Neural progenitor cell (in vitro differentiated cells): ENCODE measurements at regions not wholly inside any gene's neighbourhood (a gene's known extent, or its start where the extent isn't known, plus 50 kb on each side); places are given as distances from the start of the nearest gene placed in this dataset.
"Not testable (repeated sequence)": the region's sequence is repeated elsewhere in the genome, so short reads cannot be mapped to it uniquely, and the experiment has no call there.

Experiments used
- DNase-seq: peaks from one replicate; pipeline ENCODE4 v3.0.0-alpha.2; 2016; ENCODE audit warnings: low spot score
- H2AFZ ChIP-seq: fragments of 200-600 bp; sonication (generic); replicated peaks from 2 replicates; pipeline ENCODE4 v1.6.1; 2016; ENCODE audit warnings: antibody characterized with exemption
- H3F3A ChIP-seq: fragments of 200-600 bp; sonication (generic); 2 replicates; pipeline ENCODE4 v1.6.1; 2016; ENCODE audit warnings: antibody characterized with exemption, low read depth
- H3K27ac ChIP-seq: fragments of 200-600 bp; sonication (generic); 2 replicates; pipeline ENCODE4 v1.5.1; 2016; ENCODE audit warnings: mild to moderate bottlenecking
- H3K27me3 ChIP-seq: fragments of 200-600 bp; sonication (generic); 2 replicates; pipeline ENCODE4 v1.6.1; 2016; ENCODE audit warnings: mild to moderate bottlenecking, moderate library complexity
- H3K36me3 ChIP-seq: fragments of 200-600 bp; sonication (generic); 2 replicates; pipeline ENCODE4 v1.5.1; 2016
- H3K4me1 ChIP-seq: fragments of 200-600 bp; sonication (generic); 2 replicates; pipeline ENCODE4 v1.6.1; 2016; ENCODE audit warnings: mixed run types
- H3K4me2 ChIP-seq: fragments of 200-600 bp; sonication (generic); 2 replicates; pipeline ENCODE4 v1.6.1; 2016
- H3K4me3 ChIP-seq: fragments of 200-600 bp; sonication (generic); 2 replicates; pipeline ENCODE4 v1.5.1; 2016
- H3K79me2 ChIP-seq: fragments of 200-600 bp; sonication (generic); 2 replicates; pipeline ENCODE4 v1.6.1; 2016; ENCODE audit warnings: low read depth
- H3K9ac ChIP-seq: fragments of 200-600 bp; sonication (generic); 2 replicates; pipeline ENCODE4 v1.6.1; 2016
- H3K9me3 ChIP-seq: fragments of 200-600 bp; sonication (generic); 2 replicates; pipeline ENCODE4 v1.5.1; 2016; ENCODE audit warnings: low read depth
- H4K20me1 ChIP-seq: fragments of 200-600 bp; sonication (generic); 2 replicates; pipeline ENCODE4 v1.6.1; 2016; ENCODE audit warnings: low read depth
- H3K27ac Mint-ChIP-seq: 3 replicates; pipeline ENCODE4 v1.8.0; 2021; ENCODE audit warnings: mixed read lengths
- H3K27me3 Mint-ChIP-seq: 2 replicates; pipeline ENCODE4 v1.8.0; 2022; ENCODE audit warnings: low read depth, mild to moderate bottlenecking, inconsistent platforms, moderate library complexity, mixed read lengths; ENCODE audit not compliant: insufficient read depth
- H3K36me3 Mint-ChIP-seq: 3 replicates; pipeline ENCODE4 v1.8.0; 2021; ENCODE audit warnings: mixed read lengths
- H3K4me1 Mint-ChIP-seq: 3 replicates; pipeline ENCODE4 v1.8.0; 2021; ENCODE audit warnings: mixed read lengths
- H3K4me3 Mint-ChIP-seq: 3 replicates; pipeline ENCODE4 v1.8.0; 2021; ENCODE audit warnings: mild to moderate bottlenecking, moderate library complexity, mixed read lengths
- H3K9me3 Mint-ChIP-seq: 3 replicates; pipeline ENCODE4 v1.8.0; 2020; ENCODE audit warnings: mixed read lengths
- EZH2 ChIP-seq: fragments of 200-600 bp; sonication (generic); IDR thresholded peaks from 2 replicates; pipeline ENCODE4 v1.6.1; 2017; ENCODE audit warnings: antibody characterized with exemption, mild to moderate bottlenecking, moderate library complexity
- EZH2phosphoT487 ChIP-seq: fragments of 200-600 bp; sonication (generic); IDR thresholded peaks from 2 replicates; pipeline ENCODE4 v1.6.1; 2017; ENCODE audit warnings: antibody characterized with exemption
- TF ChIP-seq, protein P1 (sequence below): fragments of 200-600 bp; sonication (generic); IDR thresholded peaks from 2 replicates; pipeline ENCODE4 v1.5.1; 2017; ENCODE audit warnings: antibody characterized with exemption, mild to moderate bottlenecking

DNA sequence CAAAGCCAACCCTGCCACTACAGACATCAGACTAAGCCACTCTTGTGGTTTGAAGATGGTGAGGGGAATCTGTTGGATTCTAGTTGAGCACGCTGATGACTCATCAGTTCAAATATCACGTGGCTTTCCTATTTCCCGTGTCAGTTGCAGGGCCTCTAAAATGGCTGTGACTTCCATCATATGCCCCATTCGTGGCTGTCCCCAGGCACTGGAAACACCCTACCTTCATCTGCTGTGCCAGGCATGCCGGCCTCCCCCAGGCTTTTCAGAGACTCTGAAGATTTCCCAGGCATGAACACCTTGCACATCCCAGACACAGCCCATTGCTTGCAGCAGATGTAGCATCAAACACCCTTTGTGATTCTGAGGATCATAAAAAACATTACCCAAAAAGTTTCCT is 659.9 kb downstream of the UQCRFS1 start:
- TF ChIP-seq EZH2 = no peak
- TF ChIP-seq EZH2phosphoT487 = no peak
- TF ChIP-seq, protein P1, sequence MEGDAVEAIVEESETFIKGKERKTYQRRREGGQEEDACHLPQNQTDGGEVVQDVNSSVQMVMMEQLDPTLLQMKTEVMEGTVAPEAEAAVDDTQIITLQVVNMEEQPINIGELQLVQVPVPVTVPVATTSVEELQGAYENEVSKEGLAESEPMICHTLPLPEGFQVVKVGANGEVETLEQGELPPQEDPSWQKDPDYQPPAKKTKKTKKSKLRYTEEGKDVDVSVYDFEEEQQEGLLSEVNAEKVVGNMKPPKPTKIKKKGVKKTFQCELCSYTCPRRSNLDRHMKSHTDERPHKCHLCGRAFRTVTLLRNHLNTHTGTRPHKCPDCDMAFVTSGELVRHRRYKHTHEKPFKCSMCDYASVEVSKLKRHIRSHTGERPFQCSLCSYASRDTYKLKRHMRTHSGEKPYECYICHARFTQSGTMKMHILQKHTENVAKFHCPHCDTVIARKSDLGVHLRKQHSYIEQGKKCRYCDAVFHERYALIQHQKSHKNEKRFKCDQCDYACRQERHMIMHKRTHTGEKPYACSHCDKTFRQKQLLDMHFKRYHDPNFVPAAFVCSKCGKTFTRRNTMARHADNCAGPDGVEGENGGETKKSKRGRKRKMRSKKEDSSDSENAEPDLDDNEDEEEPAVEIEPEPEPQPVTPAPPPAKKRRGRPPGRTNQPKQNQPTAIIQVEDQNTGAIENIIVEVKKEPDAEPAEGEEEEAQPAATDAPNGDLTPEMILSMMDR = no peak
- no peaks in the 10 kb centered on the region for H3K4me1 ChIP-seq
- no peak overlapping the region for H3K4me3 ChIP-seq
- H3F3A ChIP-seq = no peaks in the 10 kb centered on the region
- no peaks in the 10 kb centered on the region for H3K9me3 Mint-ChIP-seq
- no peaks in the 10 kb centered on the region for H3K27me3 ChIP-seq
- peaks cover 4% of the 10 kb centered on the region for H3K4me1 Mint-ChIP-seq
- no peak overlapping the region for H3K27ac ChIP-seq
- H3K36me3 ChIP-seq = no peaks in the 10 kb centered on the region
- H4K20me1 ChIP-seq = no peaks in the 10 kb centered on the region
- no peak overlapping the region for H3K9ac ChIP-seq
- H3K27ac Mint-ChIP-seq = no peak overlapping the region
- H3K27me3 Mint-ChIP-seq = peaks cover 2% of the 10 kb centered on the region
- no peak for DNase-seq
- no peaks in the 10 kb centered on the region for H3K9me3 ChIP-seq
- no peaks in the 10 kb centered on the region for H3K36me3 Mint-ChIP-seq
- H3K79me2 ChIP-seq = no peaks in the 10 kb centered on the region
- H3K4me3 Mint-ChIP-seq = no peak overlapping the region
- H3K4me2 ChIP-seq = no peak overlapping the region
- H2AFZ ChIP-seq = no peak overlapping the region

DNA sequence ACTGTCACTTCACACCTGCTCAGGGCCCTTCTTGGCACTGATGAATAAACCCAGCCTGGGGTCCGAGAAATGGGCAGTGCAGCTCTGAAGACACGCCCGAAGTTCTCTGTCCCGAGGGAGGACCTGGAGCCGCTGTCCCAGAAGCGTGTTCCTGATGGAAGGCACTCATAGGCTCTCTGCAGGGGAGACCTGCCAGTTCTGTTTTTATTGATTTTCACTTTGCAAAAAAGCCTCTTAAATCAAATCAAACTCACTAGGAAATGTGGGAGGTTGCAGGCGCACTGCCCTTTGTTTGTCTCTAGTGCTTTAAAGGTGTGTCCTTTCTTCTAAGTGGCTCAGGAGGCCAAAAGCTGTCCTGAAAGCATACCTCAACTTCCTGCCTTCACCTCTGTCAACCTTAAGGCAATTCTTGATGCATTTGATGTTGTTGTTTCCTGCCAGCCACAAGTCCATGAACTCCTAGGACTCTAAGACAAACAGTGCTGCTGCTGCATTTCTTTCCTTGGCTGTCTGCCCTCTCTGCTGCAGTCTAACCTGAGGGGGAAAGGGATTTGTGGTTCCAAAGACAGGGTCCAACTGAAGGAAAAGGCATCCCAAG is 663.2 kb downstream of the UQCRFS1 start:
- no peaks in the 10 kb centered on the region for H3K27me3 Mint-ChIP-seq
- no peak overlapping the region for H3K4me3 ChIP-seq
- no peak overlapping the region for H3K9ac ChIP-seq
- no peaks in the 10 kb centered on the region for H3K36me3 Mint-ChIP-seq
- no peaks in the 10 kb centered on the region for H3K27me3 ChIP-seq
- H3K4me1 ChIP-seq = no peaks in the 10 kb centered on the region
- no peaks in the 10 kb centered on the region for H3K4me1 Mint-ChIP-seq
- no peak overlapping the region for H3K27ac ChIP-seq
- no peaks in the 10 kb centered on the region for H3K9me3 Mint-ChIP-seq
- TF ChIP-seq, protein P1 = no peak
- no peak for TF ChIP-seq EZH2
- TF ChIP-seq EZH2phosphoT487 = no peak
- H3K9me3 ChIP-seq = no peaks in the 10 kb centered on the region
- DNase-seq = no peak
- no peak overlapping the region for H3K4me2 ChIP-seq
- no peaks in the 10 kb centered on the region for H3F3A ChIP-seq
- H3K27ac Mint-ChIP-seq = no peak overlapping the region
- H4K20me1 ChIP-seq = no peaks in the 10 kb centered on the region
- no peaks in the 10 kb centered on the region for H3K79me2 ChIP-seq
- no peaks in the 10 kb centered on the region for H3K36me3 ChIP-seq
- H3K4me3 Mint-ChIP-seq = no peak overlapping the region
- H2AFZ ChIP-seq = no peak overlapping the region

GRCh38 chr19:28546148-28546685 is 666.7 kb downstream of the UQCRFS1 start:
- H3K27me3 Mint-ChIP-seq = peaks cover 1% of the 10 kb centered on the region
- Histone ChIP-seq H4K20me1 (no peaks in the 10 kb centered on the region), H3K27ac (no peak overlapping the region), H3K36me3 (no peaks in the 10 kb centered on the region), H3K9ac (no peak overlapping the region), H3K9me3 (no peaks in the 10 kb centered on the region), H3K4me3 (no peak overlapping the region), H3K79me2 (no peaks in the 10 kb centered on the region), H3F3A (no peaks in the 10 kb centered on the region), H3K4me2 (no peak overlapping the region), H2AFZ (no peak overlapping the region), H3K27me3 (no peaks in the 10 kb centered on the region), H3K4me1 (no peaks in the 10 kb centered on the region)
- peaks cover 3% of the 10 kb centered on the region for H3K4me1 Mint-ChIP-seq
- H3K9me3 Mint-ChIP-seq = no peaks in the 10 kb centered on the region
- H3K4me3 Mint-ChIP-seq = no peak overlapping the region
- DNase-seq = no peak
- H3K27ac Mint-ChIP-seq = no peak overlapping the region
- TF ChIP-seq EZH2 (no peak), EZH2phosphoT487 (no peak)
- TF ChIP-seq, protein P1 = no peak
- no peaks in the 10 kb centered on the region for H3K36me3 Mint-ChIP-seq

DNA sequence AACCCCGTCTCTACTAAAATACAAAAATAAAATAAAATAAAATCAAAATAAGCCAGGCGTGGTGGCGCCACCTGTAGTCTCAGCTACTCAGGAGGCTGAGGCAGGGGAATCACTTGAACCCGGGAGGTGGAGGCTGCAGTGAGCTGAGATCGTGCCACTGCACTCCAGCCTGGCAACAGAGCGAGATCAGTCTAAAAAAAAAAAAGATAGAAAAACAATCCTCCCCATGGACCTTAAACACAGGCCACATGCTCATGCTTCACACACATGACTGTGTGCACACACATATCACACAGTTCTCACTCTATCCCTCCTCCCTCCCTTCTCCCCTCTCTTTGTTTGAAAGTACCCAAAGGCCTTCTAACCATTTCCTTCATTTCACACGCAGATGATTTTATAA is 667.6 kb downstream of the UQCRFS1 start:
- H3K27me3 ChIP-seq, H2AFZ ChIP-seq, H3K27ac ChIP-seq, H3K27ac Mint-ChIP-seq, H3K4me1 Mint-ChIP-seq, H3K9me3 ChIP-seq, H3K9me3 Mint-ChIP-seq, H3K9ac ChIP-seq, H3K4me3 Mint-ChIP-seq, H3F3A ChIP-seq, H3K36me3 Mint-ChIP-seq, H3K4me3 ChIP-seq, H3K79me2 ChIP-seq, H4K20me1 ChIP-seq, H3K4me1 ChIP-seq, H3K36me3 ChIP-seq, H3K27me3 Mint-ChIP-seq, H3K4me2 ChIP-seq, DNase-seq: not testable (repeated sequence)
